ENCODE measurements at regions not wholly inside any gene's neighbourhood (a gene's known extent, or its start where the extent isn't known, plus 50 kb on each side); places are given as distances from the start of the nearest gene placed in this dataset.
"Not testable (repeated sequence)": the region's sequence is repeated elsewhere in the genome, so short reads cannot be mapped to it uniquely, and the experiment has no call there.

DNA sequence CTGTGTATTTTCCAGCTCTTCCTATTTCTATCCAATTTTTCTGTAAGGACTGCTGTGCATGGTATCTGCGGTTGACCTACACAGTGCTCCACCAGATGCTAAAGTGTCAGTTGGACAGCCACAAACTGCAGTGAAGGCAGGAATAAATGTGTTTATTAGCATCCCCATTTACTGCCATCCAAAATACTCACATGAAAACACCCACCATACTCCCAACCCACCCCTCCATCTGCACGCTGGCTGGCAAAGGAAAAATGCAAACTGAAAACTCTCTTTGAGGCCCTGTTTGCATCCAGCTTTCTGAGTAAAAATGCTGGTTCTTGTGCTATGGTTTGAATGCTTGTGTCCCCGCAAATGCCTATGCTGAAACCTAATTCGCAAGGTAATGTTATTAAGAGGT lies 515.5 kb downstream of the ZNF385D start:
- no peak for DNase-seq

- no peak for DNase-seq
Observed at GRCh38 chr3:21234933-21235332, 516.1 kb downstream of the ZNF385D start.

- DNase-seq: no peak
Observed at GRCh38 chr3:21229426-21230135, 521.4 kb downstream of the ZNF385D start.

- DNase-seq: no peak
Observed at GRCh38 chr3:21226086-21226485, 524.9 kb downstream of the ZNF385D start.

GRCh38 chr3:21220944-21221343 lies 530.1 kb downstream of the ZNF385D start:
- no peak for DNase-seq

- DNase-seq: no peak
Observed at GRCh38 chr3:21216598-21216997, 534.4 kb downstream of the ZNF385D start.

- not testable (repeated sequence) for DNase-seq
Observed at GRCh38 chr3:21204122-21204521, 546.9 kb downstream of the ZNF385D start.

GRCh38 chr3:21195203-21195602 lies 555.8 kb downstream of the ZNF385D start:
- DNase-seq: no peak

GRCh38 chr3:21194036-21194435 lies 557.0 kb downstream of the ZNF385D start:
- DNase-seq: not testable (repeated sequence)

DNA sequence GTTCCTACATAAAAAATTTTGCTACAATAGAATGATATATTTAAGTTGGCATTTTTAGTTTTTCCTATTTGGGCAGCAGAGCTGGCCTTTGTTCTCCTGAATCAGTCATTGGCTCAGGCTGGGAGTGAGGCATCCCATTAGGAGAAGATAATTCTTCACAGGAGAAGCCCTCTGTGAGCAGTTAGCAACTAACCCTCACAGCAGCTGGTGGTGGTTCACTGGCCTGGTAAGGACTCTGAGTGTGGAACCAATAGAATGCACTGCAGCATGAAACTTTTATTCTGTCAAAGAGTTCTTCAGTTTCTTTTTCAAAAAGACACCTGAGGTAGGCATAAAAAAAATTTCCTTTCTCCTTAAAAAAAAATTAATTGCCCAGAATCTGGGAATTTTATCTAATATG lies 562.6 kb downstream of the ZNF385D start:
- no peak for DNase-seq

- DNase-seq: no peak
Observed at GRCh38 chr3:21185816-21186314, 565.1 kb downstream of the ZNF385D start.

DNA sequence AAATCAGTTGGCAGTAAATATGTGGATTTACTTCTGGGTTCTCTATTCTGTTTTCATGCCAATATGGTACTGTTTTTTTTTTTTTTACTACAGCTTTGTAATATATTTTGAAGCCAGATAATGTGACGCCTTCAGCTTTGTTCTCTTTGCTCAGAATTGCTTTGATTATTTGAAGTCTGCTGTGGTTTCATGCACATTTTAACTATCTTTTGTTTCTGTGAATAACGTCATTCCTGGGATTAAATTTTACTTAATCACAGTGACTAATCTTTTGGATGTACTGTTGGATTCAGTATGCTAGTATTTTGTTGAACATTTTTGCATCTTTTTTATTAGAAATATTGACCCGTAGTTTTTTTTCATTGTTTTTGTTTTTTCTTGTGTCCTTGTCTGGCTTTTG lies 576.5 kb downstream of the ZNF385D start:
- no peak for DNase-seq

DNA sequence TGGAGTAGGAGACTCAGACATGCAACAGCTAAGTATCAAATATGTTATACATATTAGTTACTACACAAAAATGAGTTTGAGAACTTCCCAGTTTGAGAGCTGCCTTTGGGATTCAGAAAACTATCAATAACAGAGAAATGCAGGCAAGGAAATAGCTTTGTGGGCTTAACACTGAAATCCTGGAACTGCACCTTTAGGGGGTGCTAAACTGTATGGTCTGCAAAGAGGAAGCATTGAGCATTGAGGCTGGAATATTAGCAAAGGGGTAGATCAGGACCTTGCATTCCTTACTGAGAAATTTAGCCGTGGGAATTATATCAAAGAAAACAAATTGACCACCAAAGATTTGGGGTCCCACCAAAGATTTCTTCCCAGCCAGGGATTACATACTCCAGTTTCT lies 580.0 kb downstream of the ZNF385D start:
- no peak for DNase-seq

GRCh38 chr3:21169948-21170347 lies 581.1 kb downstream of the ZNF385D start:
- DNase-seq: no peak

GRCh38 chr3:21168471-21168870 lies 582.5 kb downstream of the ZNF385D start:
- no peak for DNase-seq

DNA sequence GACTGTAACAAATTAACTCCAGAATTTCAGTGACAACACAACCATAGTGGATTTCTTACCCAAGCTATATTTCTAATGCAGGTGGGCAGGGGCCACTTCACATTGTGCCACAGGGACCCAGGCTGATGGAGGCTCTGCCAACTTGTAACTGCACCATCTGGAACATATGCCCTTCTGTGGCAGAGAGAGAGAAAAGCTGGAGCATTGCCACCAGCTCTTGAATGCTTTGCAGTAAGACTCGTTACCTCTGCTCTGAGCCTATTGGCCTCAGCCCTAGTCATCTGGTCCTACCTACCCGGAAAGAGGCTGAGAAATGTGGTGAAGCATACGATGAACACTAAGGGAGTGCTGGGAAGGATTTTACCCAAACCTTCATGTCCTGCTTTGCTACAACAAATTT lies 587.1 kb downstream of the ZNF385D start:
- no peak for DNase-seq

DNA sequence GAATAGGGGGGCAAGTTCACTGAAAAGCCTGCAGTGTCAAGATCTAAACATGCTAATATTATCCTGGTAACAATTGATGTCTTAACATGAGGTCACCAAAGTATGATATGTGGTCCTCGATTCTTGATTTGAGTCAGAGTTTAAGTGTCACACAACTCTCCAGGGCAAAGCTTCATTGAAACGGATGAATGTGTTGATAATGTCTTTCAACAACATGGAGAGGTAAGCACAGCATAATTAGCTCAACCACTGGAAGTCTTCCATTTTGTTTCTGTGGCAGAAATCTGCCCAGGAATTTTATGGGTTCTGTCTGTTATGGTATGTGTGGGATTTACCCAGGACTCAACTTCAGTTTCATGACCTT lies 591.5 kb downstream of the ZNF385D start:
- no peak for DNase-seq

DNA sequence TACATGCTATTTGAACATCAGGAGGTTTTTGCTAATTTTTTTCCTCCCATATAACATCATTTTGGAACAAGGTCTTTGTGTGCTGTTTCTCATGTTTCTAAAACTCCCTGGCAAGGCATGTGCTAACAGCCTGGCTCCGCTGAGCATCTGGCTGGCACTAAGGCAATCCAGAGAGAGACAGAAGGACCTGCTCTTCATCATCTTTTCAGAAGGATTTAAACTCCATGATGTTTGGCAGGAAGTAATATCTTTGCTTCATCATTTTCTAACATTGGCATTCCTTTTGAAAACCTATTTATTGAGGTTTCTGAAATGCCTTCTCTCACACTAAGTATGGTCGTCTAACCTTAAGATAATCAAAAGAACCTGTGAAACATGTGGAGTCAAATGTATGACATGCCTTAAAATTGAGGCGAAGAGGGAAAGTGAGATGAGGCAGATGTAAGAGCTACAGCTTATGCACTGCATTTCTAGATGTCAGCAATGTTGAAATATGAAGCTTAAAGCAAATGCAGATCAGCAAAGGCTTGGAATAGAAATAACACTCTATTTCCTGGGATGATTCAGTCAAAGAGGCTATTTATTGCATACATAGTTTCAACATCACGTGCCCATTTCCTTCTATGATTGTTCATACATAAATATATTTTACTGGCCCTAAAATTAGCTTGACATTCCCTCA lies 592.0 kb downstream of the ZNF385D start:
- no peak for DNase-seq

- no peak for DNase-seq
Observed at GRCh38 chr3:21154911-21155310, 596.1 kb downstream of the ZNF385D start.

DNA sequence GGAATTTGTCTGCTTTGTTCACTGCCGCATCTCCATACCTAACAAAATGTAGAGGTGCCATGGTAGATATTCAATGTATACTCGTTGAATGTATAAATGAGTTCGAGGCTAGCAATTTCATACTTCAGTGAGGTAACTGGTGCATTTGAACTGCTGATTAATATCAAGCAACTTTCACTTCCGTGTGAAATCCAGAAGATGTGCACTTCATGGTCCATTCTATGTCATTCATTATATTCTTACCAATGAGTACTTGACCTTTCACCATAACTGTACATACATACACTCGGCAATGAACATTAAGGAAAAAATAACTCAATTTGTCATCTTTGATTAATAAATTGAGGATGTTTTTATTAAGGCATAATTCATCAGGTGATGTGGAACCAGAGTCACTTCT lies 598.5 kb downstream of the ZNF385D start:
- DNase-seq: no peak

GRCh38 chr3:21142949-21143348 lies 608.1 kb downstream of the ZNF385D start:
- DNase-seq: no peak

GRCh38 chr3:21142031-21142430 lies 609.0 kb downstream of the ZNF385D start:
- DNase-seq: no peak

DNA sequence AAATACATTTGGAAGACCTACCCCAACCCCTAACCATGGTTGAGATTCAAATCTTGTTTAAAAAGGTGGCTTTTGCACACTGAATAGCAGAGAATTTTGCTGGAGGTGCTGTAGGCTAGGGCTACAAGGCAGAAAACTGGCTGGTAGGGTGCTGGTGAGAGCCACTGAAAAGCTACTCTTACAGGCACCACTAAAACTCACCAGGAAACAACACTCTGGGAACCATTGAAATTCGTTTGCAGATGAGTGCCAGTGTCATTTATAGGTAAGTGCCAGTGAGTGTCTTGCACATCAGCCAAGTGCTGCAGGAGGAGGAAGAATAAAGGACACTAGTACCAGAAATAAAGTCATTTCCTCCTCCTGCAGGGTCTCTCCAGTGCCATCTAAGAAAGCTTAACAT lies 610.2 kb downstream of the ZNF385D start:
- no peak for DNase-seq

DNA sequence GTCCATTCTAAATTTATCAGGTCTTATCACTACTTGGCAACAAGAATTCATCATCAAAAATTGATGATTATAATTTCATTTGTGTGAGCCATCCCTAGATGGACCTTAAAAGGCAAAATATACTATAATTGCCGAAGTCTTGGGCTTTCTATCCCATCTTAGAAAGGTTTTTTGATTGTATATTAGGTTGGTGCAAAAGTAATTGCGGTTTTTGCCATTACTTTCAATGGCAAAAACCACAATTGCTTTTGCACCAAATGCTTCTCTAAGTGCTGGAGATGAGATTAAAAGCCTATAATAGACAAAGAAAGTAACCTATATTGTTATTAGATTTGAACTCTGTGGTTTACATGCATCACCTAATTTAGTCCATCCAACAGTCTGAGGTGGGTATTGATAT lies 612.9 kb downstream of the ZNF385D start:
- DNase-seq: no peak

GRCh38 chr3:21132896-21133295 lies 618.1 kb downstream of the ZNF385D start:
- DNase-seq: no peak
